NT2/D1 (cell line): ENCODE measurements at regions not wholly inside any gene's neighbourhood (a gene's known extent, or its start where the extent isn't known, plus 50 kb on each side); places are given as distances from the start of the nearest gene placed in this dataset.

ENCODE experiments used
- SUZ12 ChIP-seq: IDR thresholded peaks from 2 replicates; pipeline ENCODE4 v1.6.1; 2011; ENCODE audit not compliant: insufficient read length, insufficient read depth; ENCODE audit errors: extremely low read depth
- YY1 ChIP-seq: IDR thresholded peaks from 2 replicates; pipeline ENCODE4 v1.6.1; 2011; ENCODE audit not compliant: insufficient read length, insufficient read depth
- ZNF274 ChIP-seq: IDR thresholded peaks from 2 replicates; pipeline ENCODE4 v1.6.1; 2011; ENCODE audit warnings: mild to moderate bottlenecking, low read depth, low read length

DNA sequence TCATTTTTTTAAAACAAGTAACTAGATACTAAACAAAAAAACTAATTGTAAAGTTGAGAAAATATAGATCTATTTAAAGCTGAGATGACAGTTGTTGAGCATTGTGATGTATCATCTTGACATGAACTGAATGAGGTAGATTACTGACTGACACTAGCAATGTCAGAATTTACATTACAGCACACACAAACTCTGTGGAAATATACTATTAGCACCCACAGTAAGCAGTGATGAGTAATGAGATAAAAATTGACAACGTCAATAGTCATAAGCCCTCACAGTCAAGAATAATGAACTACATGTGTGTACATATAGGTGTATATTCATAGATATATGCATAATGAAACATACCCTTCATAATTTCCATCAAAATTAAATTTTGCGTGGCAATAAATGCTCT lies 368.4 kb downstream of the TFEC start:
- TF ChIP-seq YY1 (no peak), ZNF274 (no peak), SUZ12 (no peak)
